GM12878 (cell line): ENCODE measurements at regions not wholly inside any gene's neighbourhood (a gene's known extent, or its start where the extent isn't known, plus 50 kb on each side); places are given as distances from the start of the nearest gene placed in this dataset.

Source experiments
- ATAC-seq: fragments of 200-7000 bp; cut with Tn5 transposase; 3 replicates; pipeline ENCODE4 v1.9.1; 2020; ENCODE audit warnings: mild to moderate bottlenecking, moderate library complexity
- BruUV-seq: library from RNA; stranded (reverse); fragments of 400-500 nt; replicated peaks from 2 replicates; lab custom pipeline; 2021; lab: Mats Ljungman, UMichigan
- CTCF ChIA-PET: fragments of 300-600 bp; sonication (Branson Sonifier 250); formaldehyde crosslinking; extraction: SDS; loops from one replicate; lab custom pipeline; 2021; ENCODE audit warnings: inconsistent platforms; lab: Yijun Ruan, JAX
- POLR2A ChIA-PET: fragments of 350-600 bp; formaldehyde crosslinking; extraction: SDS; loops from one replicate; lab custom pipeline; 2021; ENCODE audit warnings: inconsistent platforms; lab: Charles Lee
- RAD21 ChIA-PET: fragments of 300-600 bp; sonication (Branson Sonifier 250); formaldehyde crosslinking; loops from one replicate; lab custom pipeline; 2023; ENCODE audit warnings: antibody characterized with exemption; ENCODE audit not compliant: unreplicated experiment; lab: Charles Lee
- SMC1A ChIA-PET: fragments of 300-600 bp; sonication (Branson Sonifier 250); formaldehyde crosslinking; loops from one replicate; lab custom pipeline; 2023; ENCODE audit not compliant: unreplicated experiment, uncharacterized antibody; lab: Charles Lee
- DNase-seq: peaks from one replicate; pipeline ENCODE4 v3.0.0-alpha.2; 2011; ENCODE audit warnings: low read depth, low spot score
- FAIRE-seq: peaks from 3 replicates; lab custom pipeline; 2011; peaks lifted over from hg19 to GRCh38; lab: Jason Lieb, UNC
- H2AFZ ChIP-seq: 2 replicates; pipeline ENCODE4 v1.6.0; 2011; ENCODE audit warnings: low read depth, low read length, control low read depth; ENCODE audit not compliant: control insufficient read depth
- H3K27ac ChIP-seq: 2 replicates; pipeline ENCODE4 v1.5.1; 2011; ENCODE audit warnings: control low read depth; ENCODE audit not compliant: control insufficient read depth, insufficient read depth
- H3K27me3 ChIP-seq, 2 experiments: replicated peaks in 1 of 2; 2 replicates each; pipeline versions ENCODE4 v1.6.0 to v1.6.1; 2011; ENCODE audit warnings: low read length in 1 of 2; ENCODE audit not compliant: control insufficient read depth in 2 of 2, insufficient read depth in 2 of 2
- H3K36me3 ChIP-seq, 2 experiments: 2 replicates each; pipeline ENCODE4 v1.5.1; 2011; ENCODE audit warnings: low read length in 1 of 2; ENCODE audit not compliant: control insufficient read depth in 2 of 2, insufficient read depth in 2 of 2
- H3K4me1 ChIP-seq: 2 replicates; pipeline ENCODE4 v1.6.1; 2011; ENCODE audit warnings: mild to moderate bottlenecking, low read length, moderate library complexity, mixed read lengths; ENCODE audit not compliant: control insufficient read depth, insufficient read depth
- H3K4me2 ChIP-seq: 2 replicates; pipeline ENCODE4 v1.6.0; 2011; ENCODE audit warnings: control low read depth; ENCODE audit not compliant: control insufficient read depth, insufficient read depth
- H3K4me3 ChIP-seq: fragments of 200-600 bp; sonication (generic); 2 replicates; pipeline ENCODE4 v1.5.1; 2016
- H3K79me2 ChIP-seq: 2 replicates; pipeline ENCODE4 v1.6.0; 2011; ENCODE audit warnings: low read length; ENCODE audit not compliant: control insufficient read depth, insufficient read depth
- H3K9ac ChIP-seq: 2 replicates; pipeline ENCODE4 v1.8.0; 2011; ENCODE audit warnings: low read length, control low read depth, mixed read lengths; ENCODE audit not compliant: control insufficient read depth, insufficient read depth
- H3K9me3 ChIP-seq: replicated peaks from 3 replicates; pipeline ENCODE4 v1.5.1; 2011; ENCODE audit warnings: mild to moderate bottlenecking, low read length; ENCODE audit not compliant: control insufficient read depth, insufficient read depth
- H4K20me1 ChIP-seq: 2 replicates; pipeline ENCODE4 v1.6.0; 2011; ENCODE audit not compliant: control insufficient read depth, insufficient read depth
- ATF7 ChIP-seq: fragments of 450-650 bp; IDR thresholded peaks from 2 replicates; pipeline ENCODE4 v1.6.1; 2016; ENCODE audit warnings: low read depth, mild to moderate bottlenecking
- BMI1 ChIP-seq: fragments of 450-650 bp; IDR thresholded peaks from 2 replicates; pipeline ENCODE4 v1.6.1; 2016; ENCODE audit warnings: mild to moderate bottlenecking, moderate library complexity, borderline replicate concordance
- BRCA1 ChIP-seq: IDR thresholded peaks from 2 replicates; pipeline ENCODE4 v1.6.1; 2011; ENCODE audit warnings: low read depth, low read length, improper control_type of control experiment
- CREB1 ChIP-seq: IDR thresholded peaks from 2 replicates; pipeline ENCODE4 v1.6.1; 2012; ENCODE audit warnings: low read depth, mild to moderate bottlenecking, inconsistent platforms
- ETV6 ChIP-seq, 2 experiments: fragments of 450-650 bp in 1 of 2; IDR thresholded peaks in 1 of 2; conservative IDR thresholded peaks in 1 of 2; 2 replicates each; pipeline ENCODE4 v1.6.1; 2014; ENCODE audit warnings: antibody characterized with exemption in 1 of 2, borderline replicate concordance in 1 of 2, low read depth in 1 of 2, mild to moderate bottlenecking in 1 of 2, moderate library complexity in 1 of 2
- FOS ChIP-seq: IDR thresholded peaks from 3 replicates; pipeline ENCODE4 v1.6.1; 2011; ENCODE audit warnings: borderline replicate concordance; ENCODE audit not compliant: insufficient read length; ENCODE audit errors: extremely low read depth
- FOXM1 ChIP-seq: IDR thresholded peaks from 2 replicates; pipeline ENCODE4 v1.6.1; 2012; ENCODE audit warnings: low read depth, mild to moderate bottlenecking, inconsistent platforms, low read length, moderate library complexity
- IKZF2 ChIP-seq, 2 experiments: fragments of 450-650 bp; IDR thresholded peaks; 2 replicates each; pipeline ENCODE4 v1.6.1; 2017; ENCODE audit warnings: mild to moderate bottlenecking in 2 of 2, moderate library complexity in 2 of 2
- IRF4 ChIP-seq: IDR thresholded peaks from 2 replicates; pipeline ENCODE4 v1.6.1; 2011; ENCODE audit warnings: low read depth, low read length
- PML ChIP-seq: IDR thresholded peaks from 2 replicates; pipeline ENCODE4 v1.6.1; 2012; ENCODE audit warnings: low read length, inconsistent platforms
- STAT1 ChIP-seq: fragments of 450-650 bp; conservative IDR thresholded peaks from 2 replicates; pipeline ENCODE4 v1.6.1; 2014; ENCODE audit warnings: antibody characterized with exemption, mild to moderate bottlenecking
- YBX1 ChIP-seq: fragments of 450-650 bp; IDR thresholded peaks from 2 replicates; pipeline ENCODE4 v1.6.1; 2016; ENCODE audit warnings: antibody characterized with exemption
- ZNF24 ChIP-seq: fragments of 450-650 bp; IDR thresholded peaks from 2 replicates; pipeline ENCODE4 v1.6.1; 2017; ENCODE audit warnings: antibody characterized with exemption, mild to moderate bottlenecking
- ZNF274 ChIP-seq: IDR thresholded peaks from one replicate; pipeline ENCODE4 v1.8.0; 2011; ENCODE audit not compliant: insufficient read length, insufficient read depth
- WGBS: methylation state at CpG from one replicate; pipeline ENCODE4 v1.1.6; 2016; ENCODE audit warnings: low lambda C conversion rate; ENCODE audit not compliant: insufficient replicate concordance, insufficient coverage; ENCODE audit errors: missing lambda C conversion rate; 5-methylcytosine and 5-hydroxymethylcytosine counted together
- in situ Hi-C: fragments of 300-500 bp; cut with MboI; formaldehyde crosslinking; loops from 9 replicates; pipeline ENCODE4 v1.14.3; 2018; ENCODE audit warnings: mixed read lengths
- intact Hi-C: fragments of 100-400 bp; cut with micrococcal nuclease; formaldehyde crosslinking; loops from one replicate; pipeline ENCODE4 v1.14.2; 2022; ENCODE audit not compliant: unreplicated experiment
- TF ChIP-seq, protein P1 (sequence below), 3 experiments: IDR thresholded peaks in 2 of 3; conservative IDR thresholded peaks in 1 of 3; 2 replicates each; pipeline ENCODE4 v1.5.1; 2011; ENCODE audit warnings: low read depth in 3 of 3, low read length in 3 of 3, mild to moderate bottlenecking in 3 of 3, control low read depth in 2 of 3, moderate library complexity in 2 of 3, inconsistent platforms in 1 of 3, mixed read lengths in 1 of 3; ENCODE audit not compliant: control insufficient read depth in 2 of 3, insufficient read depth in 1 of 3; ENCODE audit errors: extremely low read depth in 1 of 3

DNA sequence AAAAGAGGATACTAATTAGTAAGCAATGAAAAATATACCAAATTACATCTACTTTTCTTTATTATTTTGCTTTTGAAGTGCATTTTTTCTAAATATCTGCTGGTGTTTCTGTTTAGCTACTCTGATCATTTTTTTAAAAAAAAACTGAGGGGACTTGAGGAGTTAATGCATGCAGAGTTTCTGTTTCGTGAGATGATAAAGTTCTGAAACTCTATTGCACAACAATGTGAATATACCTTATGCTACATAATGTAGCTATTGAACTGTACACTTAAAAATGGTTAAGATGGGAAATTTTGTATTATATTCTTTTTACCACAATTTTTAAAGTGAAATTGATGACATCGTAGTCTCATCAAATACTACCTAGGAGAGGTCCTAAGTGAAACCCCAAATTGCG, 288.3 kb upstream of the NR4A3 start:
- TF ChIP-seq ATF7 (0 out of 2 replicates have a peak, but pooled peaks have one; percentile 19), PML (no peak), ZNF24 (peak; percentile 75), CREB1 (no peak), ETV6 (conservative IDR thresholded peaks at IDR 0.05 in 1 of 2, IDR thresholded peaks at IDR 0.05 in 1 of 2; ENCODE audit: borderline replicate concordance in 1 of 2, low read depth in 1 of 2) (no peak), IRF4 (no peak), FOS (no peak)
- H3K4me1 ChIP-seq, result no peaks in the 10 kb centered on the region
- 33% methylated on average over 3 of the region's 3 CpGs for WGBS
- intact Hi-C loops, result no loop called here
- in situ Hi-C loops, result no loop called here
- no peak overlapping the region for H3K4me3 ChIP-seq
- FAIRE-seq (no peak), DNase-seq (no peak), ATAC-seq (peak; percentile 63)
- H3K27ac ChIP-seq, result no peak overlapping the region
- no peak overlapping the region for H3K9ac ChIP-seq
- SMC1A ChIA-PET, result interaction anchor here (1.1 to 3.8 kb wide), 6 partner anchors 9 to 127 kb away, joined by 3 to 18 read pairs (median 4); no protein-coding TSS in a partner anchor
- H3K4me2 ChIP-seq, result no peak overlapping the region
- H3K79me2 ChIP-seq, result no peaks in the 10 kb centered on the region
- H3K9me3 ChIP-seq, result no peaks in the 10 kb centered on the region
- H2AFZ ChIP-seq, result no peak overlapping the region
- CTCF ChIA-PET, result no interaction called here
- H4K20me1 ChIP-seq, result no peaks in the 10 kb centered on the region
- no TSS peak for BruUV-seq
- POLR2A ChIA-PET, result interaction anchor here (0.9 kb wide), 1 partner anchor 9 kb away, joined by 3 read pairs; no protein-coding TSS in a partner anchor
- no peaks in the 10 kb centered on the region for H3K36me3 ChIP-seq
- RAD21 ChIA-PET, result interaction anchor here (2.1 kb wide), 1 partner anchor 17 kb away, joined by 6 read pairs; no protein-coding TSS in a partner anchor
- no peaks in the 10 kb centered on the region for H3K27me3 ChIP-seq

DNA sequence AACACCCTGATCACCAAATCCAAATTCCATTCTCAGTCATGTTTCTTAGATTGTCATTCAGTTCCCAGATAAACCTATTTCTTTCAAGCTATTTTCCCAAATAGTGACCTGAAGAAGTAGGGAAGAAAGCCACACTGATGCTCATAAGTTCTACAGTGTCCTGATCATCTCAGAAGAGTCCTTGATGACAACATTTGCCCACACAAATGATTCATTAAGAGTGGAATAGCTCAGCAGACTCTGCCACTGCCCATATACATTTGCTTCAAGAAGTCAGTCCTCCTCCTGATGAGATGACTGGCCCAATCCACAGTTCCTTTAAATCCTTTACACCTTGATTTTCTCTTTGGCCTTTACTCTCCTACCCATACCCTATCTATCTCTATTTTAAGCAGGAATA, 283.7 kb upstream of the NR4A3 start:
- H3K36me3 ChIP-seq, result no peaks in the 10 kb centered on the region
- ChIA-PET POLR2A (interaction anchor here (0.9 kb wide), 1 partner anchor 9 kb away, joined by 3 read pairs; no protein-coding TSS in a partner anchor), CTCF (interaction anchor here (0.8 to 1.0 kb wide), 3 partner anchors 9 to 306 kb away, joined by 3 to 4 read pairs (median 4); no protein-coding TSS in a partner anchor), RAD21 (no interaction called here), SMC1A (no interaction called here)
- no peaks in the 10 kb centered on the region for H4K20me1 ChIP-seq
- no TSS peak for BruUV-seq
- H3K9me3 ChIP-seq, result no peaks in the 10 kb centered on the region
- no peak overlapping the region for H3K27ac ChIP-seq
- ATAC-seq (no peak), DNase-seq (no peak), FAIRE-seq (no peak)
- in situ Hi-C loops, result no loop called here
- intact Hi-C loops, result no loop called here
- H2AFZ ChIP-seq, result no peak overlapping the region
- H3K4me2 ChIP-seq, result no peak overlapping the region
- no peaks in the 10 kb centered on the region for H3K79me2 ChIP-seq
- no peak overlapping the region for H3K4me3 ChIP-seq
- no peaks in the 10 kb centered on the region for H3K27me3 ChIP-seq
- H3K9ac ChIP-seq, result no peak overlapping the region
- no peaks in the 10 kb centered on the region for H3K4me1 ChIP-seq
- TF ChIP-seq BMI1, result no peak
- TF ChIP-seq STAT1, result no peak
- no peak for TF ChIP-seq YBX1
- TF ChIP-seq, protein P1, sequence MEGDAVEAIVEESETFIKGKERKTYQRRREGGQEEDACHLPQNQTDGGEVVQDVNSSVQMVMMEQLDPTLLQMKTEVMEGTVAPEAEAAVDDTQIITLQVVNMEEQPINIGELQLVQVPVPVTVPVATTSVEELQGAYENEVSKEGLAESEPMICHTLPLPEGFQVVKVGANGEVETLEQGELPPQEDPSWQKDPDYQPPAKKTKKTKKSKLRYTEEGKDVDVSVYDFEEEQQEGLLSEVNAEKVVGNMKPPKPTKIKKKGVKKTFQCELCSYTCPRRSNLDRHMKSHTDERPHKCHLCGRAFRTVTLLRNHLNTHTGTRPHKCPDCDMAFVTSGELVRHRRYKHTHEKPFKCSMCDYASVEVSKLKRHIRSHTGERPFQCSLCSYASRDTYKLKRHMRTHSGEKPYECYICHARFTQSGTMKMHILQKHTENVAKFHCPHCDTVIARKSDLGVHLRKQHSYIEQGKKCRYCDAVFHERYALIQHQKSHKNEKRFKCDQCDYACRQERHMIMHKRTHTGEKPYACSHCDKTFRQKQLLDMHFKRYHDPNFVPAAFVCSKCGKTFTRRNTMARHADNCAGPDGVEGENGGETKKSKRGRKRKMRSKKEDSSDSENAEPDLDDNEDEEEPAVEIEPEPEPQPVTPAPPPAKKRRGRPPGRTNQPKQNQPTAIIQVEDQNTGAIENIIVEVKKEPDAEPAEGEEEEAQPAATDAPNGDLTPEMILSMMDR (IDR thresholded peaks at IDR 0.05 in 2 of 3, conservative IDR thresholded peaks at IDR 0.05 in 1 of 3; ENCODE audit: control insufficient read depth in 2 of 3, extremely low read depth in 1 of 3, insufficient read depth in 1 of 3, low read depth in 3 of 3, low read length in 3 of 3), result no peak
- no peak for TF ChIP-seq BRCA1
- TF ChIP-seq FOXM1, result no peak
- no peak for TF ChIP-seq ZNF274
- TF ChIP-seq IKZF2 (IDR thresholded peaks at IDR 0.05), result no peak
